MM.1S (cell line): ENCODE measurements at regions not wholly inside any gene's neighbourhood (a gene's known extent, or its start where the extent isn't known, plus 50 kb on each side); places are given as distances from the start of the nearest gene placed in this dataset.

Source experiments
- DNase-seq: peaks from one replicate; pipeline ENCODE4 v3.0.0-alpha.2; 2015
- H2AFZ ChIP-seq: fragments of 300-600 bp; sonication (generic); 2 replicates; pipeline ENCODE4 v1.6.0; 2016; ENCODE audit warnings: antibody characterized with exemption, low read length
- H3F3A ChIP-seq: fragments of 300-600 bp; sonication (generic); 2 replicates; pipeline ENCODE4 v1.6.1; 2016; ENCODE audit warnings: mild to moderate bottlenecking, antibody characterized with exemption, low read length, moderate library complexity, mixed read lengths; ENCODE audit not compliant: insufficient read depth
- H3K27ac ChIP-seq: fragments of 300-600 bp; sonication (generic); 2 replicates; pipeline ENCODE4 v1.5.1; 2016; ENCODE audit warnings: mild to moderate bottlenecking, low read length
- H3K27me3 ChIP-seq: fragments of 300-600 bp; sonication (generic); replicated peaks from 2 replicates; pipeline ENCODE4 v1.6.0; 2016; ENCODE audit warnings: low read length; ENCODE audit not compliant: insufficient read depth
- H3K36me3 ChIP-seq: fragments of 300-600 bp; sonication (generic); replicated peaks from 2 replicates; pipeline ENCODE4 v1.6.1; 2016; ENCODE audit warnings: mild to moderate bottlenecking, low read length, mixed read lengths; ENCODE audit not compliant: insufficient read depth
- H3K4me1 ChIP-seq: fragments of 300-600 bp; sonication (generic); 2 replicates; pipeline ENCODE4 v1.6.1; 2016; ENCODE audit warnings: low read length, mixed read lengths
- H3K4me2 ChIP-seq: fragments of 300-600 bp; sonication (generic); 2 replicates; pipeline ENCODE4 v1.6.0; 2016; ENCODE audit warnings: low read depth, low read length
- H3K4me3 ChIP-seq: fragments of 300-600 bp; sonication (generic); 2 replicates; pipeline ENCODE4 v1.5.1; 2016; ENCODE audit warnings: low read length, mixed read lengths
- H3K79me2 ChIP-seq: fragments of 300-600 bp; sonication (generic); 2 replicates; pipeline ENCODE4 v1.6.1; 2016; ENCODE audit warnings: mixed run types, low read length, mixed read lengths
- H3K9ac ChIP-seq: fragments of 300-600 bp; sonication (generic); 2 replicates; pipeline ENCODE4 v1.6.1; 2016; ENCODE audit warnings: low read length, mixed read lengths
- H3K9me2 ChIP-seq: fragments of 300-600 bp; sonication (generic); replicated peaks from 2 replicates; pipeline ENCODE4 v1.6.1; 2016; ENCODE audit warnings: mild to moderate bottlenecking, low read length, mixed read lengths; ENCODE audit not compliant: insufficient read depth
- H3K9me3 ChIP-seq: fragments of 300-600 bp; sonication (generic); replicated peaks from 2 replicates; pipeline ENCODE4 v1.6.1; 2016; ENCODE audit warnings: mild to moderate bottlenecking, low read length, mixed read lengths; ENCODE audit not compliant: insufficient read depth
- H4K20me1 ChIP-seq: fragments of 300-600 bp; sonication (generic); 2 replicates; pipeline ENCODE4 v1.6.1; 2016; ENCODE audit warnings: mild to moderate bottlenecking, low read length, moderate library complexity, mixed read lengths; ENCODE audit not compliant: insufficient read depth
- CTCF ChIP-seq: fragments of 300-600 bp; sonication (generic); IDR thresholded peaks from 2 replicates; pipeline ENCODE4 v1.5.1; 2016; ENCODE audit warnings: antibody characterized with exemption, low read length, mixed read lengths
- EZH2 ChIP-seq: fragments of 300-600 bp; sonication (generic); optimal IDR thresholded peaks from 2 replicates; pipeline ENCODE3; 2017; ENCODE audit warnings: low read depth, mild to moderate bottlenecking, antibody characterized with exemption, low read length, mixed read lengths
- EZH2phosphoT487 ChIP-seq: fragments of 300-600 bp; sonication (generic); IDR thresholded peaks from 2 replicates; pipeline ENCODE4 v1.6.1; 2018; ENCODE audit warnings: antibody characterized with exemption, low read length

- Histone ChIP-seq H3K9ac (no peak overlapping the region), H3K4me1 (no peaks in the 10 kb centered on the region), H3F3A (no peaks in the 10 kb centered on the region), H3K9me3 (no peaks in the 10 kb centered on the region), H3K27me3 (no peaks in the 10 kb centered on the region), H3K4me2 (no peak overlapping the region), H3K9me2 (no peaks in the 10 kb centered on the region), H3K27ac (no peak overlapping the region), H3K79me2 (no peaks in the 10 kb centered on the region), H2AFZ (no peak overlapping the region), H4K20me1 (no peaks in the 10 kb centered on the region), H3K4me3 (no peak overlapping the region), H3K36me3 (no peaks in the 10 kb centered on the region)
- TF ChIP-seq EZH2 (no peak), CTCF (no peak), EZH2phosphoT487 (no peak)
- DNase-seq, result no peak
These were observed 487.8 kb upstream of the PODXL start for GRCh38 chr7:132044247-132044646.

GRCh38 chr7:132041108-132041507 is 484.7 kb upstream of the PODXL start:
- Histone ChIP-seq H3K4me1 (no peaks in the 10 kb centered on the region), H2AFZ (no peak overlapping the region), H3K27me3 (no peaks in the 10 kb centered on the region), H3K36me3 (no peaks in the 10 kb centered on the region), H3K9me2 (no peaks in the 10 kb centered on the region), H3K4me3 (no peak overlapping the region), H4K20me1 (no peaks in the 10 kb centered on the region), H3F3A (no peaks in the 10 kb centered on the region), H3K9me3 (no peaks in the 10 kb centered on the region), H3K4me2 (no peak overlapping the region), H3K79me2 (no peaks in the 10 kb centered on the region), H3K27ac (no peak overlapping the region), H3K9ac (no peak overlapping the region)
- no peak for TF ChIP-seq CTCF
- TF ChIP-seq EZH2, result no peak
- no peak for TF ChIP-seq EZH2phosphoT487
- no peak for DNase-seq

GRCh38 chr7:132035517-132036362 is 479.3 kb upstream of the PODXL start:
- no peak overlapping the region for H3K4me2 ChIP-seq
- H3K79me2 ChIP-seq, result no peaks in the 10 kb centered on the region
- H2AFZ ChIP-seq, result no peak overlapping the region
- H3F3A ChIP-seq, result no peaks in the 10 kb centered on the region
- no peak overlapping the region for H3K9ac ChIP-seq
- no peaks in the 10 kb centered on the region for H3K9me2 ChIP-seq
- no peaks in the 10 kb centered on the region for H3K36me3 ChIP-seq
- no peak for DNase-seq
- TF ChIP-seq CTCF (no peak), EZH2 (no peak), EZH2phosphoT487 (no peak)
- H3K9me3 ChIP-seq, result no peaks in the 10 kb centered on the region
- no peak overlapping the region for H3K27ac ChIP-seq
- H3K4me1 ChIP-seq, result no peaks in the 10 kb centered on the region
- H3K27me3 ChIP-seq, result no peaks in the 10 kb centered on the region
- no peaks in the 10 kb centered on the region for H4K20me1 ChIP-seq
- no peak overlapping the region for H3K4me3 ChIP-seq
